Keratinocyte (primary cell): ENCODE measurements at regions not wholly inside any gene's neighbourhood (a gene's known extent, or its start where the extent isn't known, plus 50 kb on each side); places are given as distances from the start of the nearest gene placed in this dataset.

ENCODE experiments used
- CTCF ChIP-seq, 3 experiments: IDR thresholded peaks in 1 of 3; conservative IDR thresholded peaks in 1 of 3; optimal IDR thresholded peaks in 1 of 3; 2 replicates in 2 of 3; 3 replicates in 1 of 3; pipeline versions ENCODE3 to v1.5.1; 2011; ENCODE audit warnings: low read length in 3 of 3, mild to moderate bottlenecking in 3 of 3, moderate library complexity in 2 of 3, control low read depth in 1 of 3, inconsistent platforms in 1 of 3; ENCODE audit not compliant: insufficient read depth in 2 of 3; ENCODE audit errors: extremely low read depth in 1 of 3
- EZH2 ChIP-seq: IDR thresholded peaks from one replicate; pipeline ENCODE4 v1.6.1; 2012; ENCODE audit warnings: inconsistent platforms, mild to moderate bottlenecking, low read length, moderate library complexity

DNA sequence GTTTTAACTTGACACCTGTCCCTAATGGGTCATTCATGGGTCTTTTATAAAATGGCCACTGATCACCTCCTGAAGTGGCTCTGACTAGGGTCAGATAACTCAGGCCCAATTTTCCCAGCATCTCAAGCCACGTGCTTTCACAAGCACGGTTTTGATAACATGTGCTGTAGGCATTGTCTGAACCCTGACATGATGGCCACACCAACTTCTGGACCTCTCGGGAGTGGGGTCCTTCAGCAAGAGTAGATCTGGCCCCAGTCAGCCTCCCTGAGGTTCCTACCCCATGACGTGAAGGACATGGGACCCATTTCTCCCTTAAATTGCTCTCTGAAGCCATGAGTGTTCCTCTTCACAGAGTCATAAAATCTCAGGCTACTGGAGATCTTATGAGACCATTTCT is 60.4 kb upstream of the CCND1 start:
- TF ChIP-seq CTCF (optimal IDR thresholded peaks at IDR 0.05 in 1 of 3, IDR thresholded peaks at IDR 0.05 in 1 of 3, conservative IDR thresholded peaks at IDR 0.05 in 1 of 3; ENCODE audit: extremely low read depth in 1 of 3, insufficient read depth in 2 of 3, low read length in 3 of 3) (no peak), EZH2 (no peak)
